HEK293 (cell line): ENCODE measurements at regions not wholly inside any gene's neighbourhood (a gene's known extent, or its start where the extent isn't known, plus 50 kb on each side); places are given as distances from the start of the nearest gene placed in this dataset.

ENCODE experiments used
- HOXA7 ChIP-seq: sonication (generic); formaldehyde crosslinking; IDR thresholded peaks from 2 replicates; pipeline ENCODE4 v1.8.1; 2022; ENCODE audit warnings: missing genetic modification reagents, borderline replicate concordance
- ZNF366 ChIP-seq: fragments of 450-650 bp; formaldehyde crosslinking; conservative IDR thresholded peaks from 2 replicates; pipeline ENCODE4 v1.5.1; 2016; ENCODE audit warnings: missing biosample characterization, missing genetic modification characterization
- ZNF837 ChIP-seq: fragments of 450-650 bp; formaldehyde crosslinking; IDR thresholded peaks from 2 replicates; pipeline ENCODE4 v1.5.1; 2016; ENCODE audit warnings: missing biosample characterization, missing genetic modification characterization
- TF ChIP-seq, protein P1 (sequence below): fragments of 450-650 bp; formaldehyde crosslinking; IDR thresholded peaks from 2 replicates; pipeline ENCODE4 v1.5.1; 2016; ENCODE audit warnings: missing biosample characterization, missing genetic modification characterization, low read depth
- TF ChIP-seq, protein P2 (sequence below): fragments of 450-650 bp; formaldehyde crosslinking; IDR thresholded peaks from 2 replicates; pipeline ENCODE4 v1.5.1; 2016; ENCODE audit warnings: missing biosample characterization, missing genetic modification characterization

DNA sequence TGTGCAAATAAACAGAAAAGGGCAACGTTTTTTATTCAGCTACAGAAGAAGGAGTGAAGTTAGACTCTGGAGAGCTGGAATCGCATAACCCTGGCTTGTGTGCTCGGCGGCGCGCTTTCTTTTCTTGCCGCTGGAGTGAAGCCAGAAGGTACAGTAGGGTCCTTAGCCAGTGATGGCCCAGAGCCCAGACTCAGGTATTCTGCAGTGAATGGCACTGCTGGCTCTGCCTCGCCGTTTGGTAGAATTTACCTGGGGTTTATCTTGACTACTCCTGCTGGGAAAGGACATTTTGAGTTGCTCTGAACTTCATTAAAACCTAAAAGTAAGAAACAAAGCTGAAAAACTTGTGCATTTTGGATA, 56.9 kb upstream of the TIAM2 start:
- TF ChIP-seq ZNF837 (tag by site-specific recombination): no peak
- TF ChIP-seq, protein P1, sequence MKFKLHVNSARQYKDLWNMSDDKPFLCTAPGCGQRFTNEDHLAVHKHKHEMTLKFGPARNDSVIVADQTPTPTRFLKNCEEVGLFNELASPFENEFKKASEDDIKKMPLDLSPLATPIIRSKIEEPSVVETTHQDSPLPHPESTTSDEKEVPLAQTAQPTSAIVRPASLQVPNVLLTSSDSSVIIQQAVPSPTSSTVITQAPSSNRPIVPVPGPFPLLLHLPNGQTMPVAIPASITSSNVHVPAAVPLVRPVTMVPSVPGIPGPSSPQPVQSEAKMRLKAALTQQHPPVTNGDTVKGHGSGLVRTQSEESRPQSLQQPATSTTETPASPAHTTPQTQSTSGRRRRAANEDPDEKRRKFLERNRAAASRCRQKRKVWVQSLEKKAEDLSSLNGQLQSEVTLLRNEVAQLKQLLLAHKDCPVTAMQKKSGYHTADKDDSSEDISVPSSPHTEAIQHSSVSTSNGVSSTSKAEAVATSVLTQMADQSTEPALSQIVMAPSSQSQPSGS (tag by site-specific recombination): no peak
- no peak for TF ChIP-seq ZNF366
- TF ChIP-seq HOXA7 (CRISPR knock-in tag): no peak
- TF ChIP-seq, protein P2, sequence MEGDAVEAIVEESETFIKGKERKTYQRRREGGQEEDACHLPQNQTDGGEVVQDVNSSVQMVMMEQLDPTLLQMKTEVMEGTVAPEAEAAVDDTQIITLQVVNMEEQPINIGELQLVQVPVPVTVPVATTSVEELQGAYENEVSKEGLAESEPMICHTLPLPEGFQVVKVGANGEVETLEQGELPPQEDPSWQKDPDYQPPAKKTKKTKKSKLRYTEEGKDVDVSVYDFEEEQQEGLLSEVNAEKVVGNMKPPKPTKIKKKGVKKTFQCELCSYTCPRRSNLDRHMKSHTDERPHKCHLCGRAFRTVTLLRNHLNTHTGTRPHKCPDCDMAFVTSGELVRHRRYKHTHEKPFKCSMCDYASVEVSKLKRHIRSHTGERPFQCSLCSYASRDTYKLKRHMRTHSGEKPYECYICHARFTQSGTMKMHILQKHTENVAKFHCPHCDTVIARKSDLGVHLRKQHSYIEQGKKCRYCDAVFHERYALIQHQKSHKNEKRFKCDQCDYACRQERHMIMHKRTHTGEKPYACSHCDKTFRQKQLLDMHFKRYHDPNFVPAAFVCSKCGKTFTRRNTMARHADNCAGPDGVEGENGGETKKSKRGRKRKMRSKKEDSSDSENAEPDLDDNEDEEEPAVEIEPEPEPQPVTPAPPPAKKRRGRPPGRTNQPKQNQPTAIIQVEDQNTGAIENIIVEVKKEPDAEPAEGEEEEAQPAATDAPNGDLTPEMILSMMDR (tag by site-specific recombination): no peak
